GM23338 (cell line): ENCODE measurements at regions not wholly inside any gene's neighbourhood (a gene's known extent, or its start where the extent isn't known, plus 50 kb on each side); places are given as distances from the start of the nearest gene placed in this dataset.

Experiments
- ATAC-seq: fragments of 200-7000 bp; cut with Tn5 transposase; 3 replicates; pipeline ENCODE4 v1.9.1; 2020
- DNase-seq: peaks from one replicate; pipeline ENCODE4 v3.0.0-alpha.2; 2015; ENCODE audit warnings: low spot score
- H2AFZ ChIP-seq: fragments of 200-600 bp; sonication (generic); 2 replicates; pipeline ENCODE4 v1.8.0; 2016; ENCODE audit warnings: antibody characterized with exemption, mild to moderate bottlenecking, moderate library complexity
- H3F3A ChIP-seq: fragments of 200-600 bp; sonication (generic); replicated peaks from 2 replicates; pipeline ENCODE4 v1.8.0; 2017; ENCODE audit warnings: antibody characterized with exemption, mixed run types, low read depth
- H3K27ac ChIP-seq: fragments of 200-600 bp; sonication (generic); 2 replicates; pipeline ENCODE4 v1.6.1; 2016; ENCODE audit warnings: low read depth
- H3K27me3 ChIP-seq: fragments of 200-600 bp; sonication (generic); 2 replicates; pipeline ENCODE4 v1.8.0; 2016; ENCODE audit warnings: mild to moderate bottlenecking, mixed run types, moderate library complexity; ENCODE audit not compliant: insufficient read depth
- H3K36me3 ChIP-seq: fragments of 200-600 bp; sonication (generic); 2 replicates; pipeline ENCODE4 v1.8.0; 2016; ENCODE audit warnings: mild to moderate bottlenecking; ENCODE audit not compliant: insufficient read depth
- H3K4me1 ChIP-seq: fragments of 200-600 bp; sonication (generic); 2 replicates; pipeline ENCODE4 v1.8.0; 2016; ENCODE audit warnings: mild to moderate bottlenecking, moderate library complexity; ENCODE audit not compliant: insufficient read depth
- H3K4me2 ChIP-seq: fragments of 200-600 bp; sonication (generic); 2 replicates; pipeline ENCODE4 v1.7.1; 2017; ENCODE audit warnings: mixed run types
- H3K4me3 ChIP-seq: fragments of 200-600 bp; sonication (generic); 2 replicates; pipeline ENCODE4 v1.6.1; 2016; ENCODE audit warnings: mixed run types
- H3K79me2 ChIP-seq: fragments of 200-600 bp; sonication (generic); replicated peaks from 2 replicates; pipeline ENCODE4 v1.8.0; 2017; ENCODE audit warnings: mild to moderate bottlenecking; ENCODE audit not compliant: insufficient read depth
- H3K9me2 ChIP-seq: fragments of 200-600 bp; sonication (generic); 2 replicates; pipeline ENCODE4 v1.8.0; 2017; ENCODE audit not compliant: insufficient read depth
- H4K20me1 ChIP-seq: fragments of 200-600 bp; sonication (generic); replicated peaks from 2 replicates; pipeline ENCODE4 v1.8.0; 2017; ENCODE audit warnings: mild to moderate bottlenecking; ENCODE audit not compliant: insufficient read depth
- H3K27ac Mint-ChIP-seq: 2 replicates; pipeline ENCODE4 v1.8.0; 2020; ENCODE audit warnings: inconsistent platforms, mild to moderate bottlenecking, moderate library complexity, mixed read lengths
- H3K27me3 Mint-ChIP-seq: 3 replicates; pipeline ENCODE4 v1.8.0; 2022; ENCODE audit warnings: low read depth, mild to moderate bottlenecking, moderate library complexity, mixed read lengths, inconsistent platforms; ENCODE audit not compliant: insufficient read depth, poor library complexity
- H3K36me3 Mint-ChIP-seq: 3 replicates; pipeline ENCODE4 v1.8.0; 2021; ENCODE audit warnings: low read depth, mild to moderate bottlenecking, inconsistent platforms, moderate library complexity, mixed read lengths
- H3K4me1 Mint-ChIP-seq: 3 replicates; pipeline ENCODE4 v1.8.0; 2020; ENCODE audit warnings: mild to moderate bottlenecking, inconsistent platforms, mixed read lengths
- H3K4me3 Mint-ChIP-seq: 3 replicates; pipeline ENCODE4 v1.8.0; 2021; ENCODE audit warnings: moderate library complexity, mild to moderate bottlenecking, inconsistent platforms, mixed read lengths
- H3K9me3 Mint-ChIP-seq: 3 replicates; pipeline ENCODE4 v1.8.0; 2020; ENCODE audit warnings: moderate library complexity, mild to moderate bottlenecking, inconsistent platforms, mixed read lengths
- CREB1 ChIP-seq: fragments of 250-450 bp; sonication (Bioruptor Pico); IDR thresholded peaks from 2 replicates; pipeline ENCODE4 v1.5.0; 2020; ENCODE audit warnings: low read depth, mild to moderate bottlenecking, moderate library complexity
- EZH2 ChIP-seq: fragments of 200-600 bp; sonication (generic); IDR thresholded peaks from one replicate; pipeline ENCODE4 v1.8.0; 2017; ENCODE audit warnings: antibody characterized with exemption, mild to moderate bottlenecking, low read depth; ENCODE audit not compliant: unreplicated experiment
- EZH2phosphoT487 ChIP-seq: fragments of 200-600 bp; sonication (generic); IDR thresholded peaks from one replicate; pipeline ENCODE4 v1.8.1; 2018; ENCODE audit warnings: antibody characterized with exemption; ENCODE audit not compliant: unreplicated experiment
- JUNB ChIP-seq: IDR thresholded peaks from one replicate; pipeline ENCODE4 v1.6.1; 2016; ENCODE audit warnings: antibody characterized with exemption; ENCODE audit not compliant: unreplicated experiment
- NANOG ChIP-seq: IDR thresholded peaks from 2 replicates; pipeline ENCODE4 v1.6.1; 2016; ENCODE audit warnings: antibody characterized with exemption, borderline replicate concordance
- POLR2AphosphoS5 ChIP-seq: IDR thresholded peaks from 2 replicates; pipeline ENCODE4 v1.6.1; 2016; ENCODE audit warnings: antibody characterized with exemption, low read depth
- STAT1 ChIP-seq: IDR thresholded peaks from one replicate; pipeline ENCODE4 v1.6.1; 2016; ENCODE audit warnings: antibody characterized with exemption; ENCODE audit not compliant: unreplicated experiment
- ZNF114 ChIP-seq: fragments of 250-450 bp; sonication (Bioruptor Pico); IDR thresholded peaks from 2 replicates; pipeline ENCODE4 v1.5.0; 2020; ENCODE audit warnings: mild to moderate bottlenecking, moderate library complexity
- ZNF331 ChIP-seq: fragments of 250-450 bp; sonication (Bioruptor Pico); IDR thresholded peaks from 2 replicates; pipeline ENCODE4 v1.5.0; 2020; ENCODE audit warnings: low read depth, mild to moderate bottlenecking, moderate library complexity
- TF ChIP-seq, protein P1 (sequence below): IDR thresholded peaks from 2 replicates; pipeline ENCODE4 v1.6.1; 2016; ENCODE audit warnings: antibody characterized with exemption
- TF ChIP-seq, protein P2 (sequence below): IDR thresholded peaks from one replicate; pipeline ENCODE4 v1.6.1; 2018; ENCODE audit warnings: antibody characterized with exemption; ENCODE audit not compliant: unreplicated experiment
- TF ChIP-seq, protein P3 (sequence below), 2 experiments: fragments of 200-600 bp in 1 of 2; sonication (generic) in 1 of 2; conservative IDR thresholded peaks; 2 replicates each; pipeline versions ENCODE4 v1.5.1 to v1.6.1; 2016 to 2017; ENCODE audit warnings: antibody characterized with exemption in 2 of 2, low read depth in 2 of 2, mild to moderate bottlenecking in 2 of 2, moderate library complexity in 1 of 2
- TF ChIP-seq, protein P4 (sequence below): fragments of 250-450 bp; sonication (Bioruptor Pico); IDR thresholded peaks from 2 replicates; pipeline ENCODE4 v1.5.0; 2020; ENCODE audit warnings: mild to moderate bottlenecking, moderate library complexity

DNA sequence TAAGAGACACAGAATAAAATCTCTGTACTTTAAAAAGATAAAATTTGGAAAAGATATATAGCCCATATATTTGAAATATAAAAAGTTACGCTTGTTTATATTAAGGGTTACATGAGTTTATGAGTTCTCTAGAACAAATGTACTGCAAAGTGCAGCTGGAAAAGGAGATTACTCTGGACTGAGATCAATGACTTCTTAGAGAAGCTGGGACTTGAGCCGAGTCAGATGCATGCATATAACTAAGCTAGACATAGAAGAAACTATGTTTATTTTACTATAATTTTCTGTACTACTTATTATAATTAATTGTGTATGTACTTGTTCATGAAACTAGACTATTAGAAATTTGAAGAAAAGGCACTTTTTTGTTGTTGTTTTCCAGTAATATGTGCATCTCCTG lies 170.3 kb upstream of the NXPH2 start:
- no peak overlapping the region for H3K4me2 ChIP-seq
- TF ChIP-seq EZH2phosphoT487 = no peak
- TF ChIP-seq, protein P1, sequence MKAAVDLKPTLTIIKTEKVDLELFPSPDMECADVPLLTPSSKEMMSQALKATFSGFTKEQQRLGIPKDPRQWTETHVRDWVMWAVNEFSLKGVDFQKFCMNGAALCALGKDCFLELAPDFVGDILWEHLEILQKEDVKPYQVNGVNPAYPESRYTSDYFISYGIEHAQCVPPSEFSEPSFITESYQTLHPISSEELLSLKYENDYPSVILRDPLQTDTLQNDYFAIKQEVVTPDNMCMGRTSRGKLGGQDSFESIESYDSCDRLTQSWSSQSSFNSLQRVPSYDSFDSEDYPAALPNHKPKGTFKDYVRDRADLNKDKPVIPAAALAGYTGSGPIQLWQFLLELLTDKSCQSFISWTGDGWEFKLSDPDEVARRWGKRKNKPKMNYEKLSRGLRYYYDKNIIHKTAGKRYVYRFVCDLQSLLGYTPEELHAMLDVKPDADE = no peak
- no peak for TF ChIP-seq CREB1 (CRISPR knock-in tag)
- TF ChIP-seq STAT1 = no peak
- TF ChIP-seq, protein P2, sequence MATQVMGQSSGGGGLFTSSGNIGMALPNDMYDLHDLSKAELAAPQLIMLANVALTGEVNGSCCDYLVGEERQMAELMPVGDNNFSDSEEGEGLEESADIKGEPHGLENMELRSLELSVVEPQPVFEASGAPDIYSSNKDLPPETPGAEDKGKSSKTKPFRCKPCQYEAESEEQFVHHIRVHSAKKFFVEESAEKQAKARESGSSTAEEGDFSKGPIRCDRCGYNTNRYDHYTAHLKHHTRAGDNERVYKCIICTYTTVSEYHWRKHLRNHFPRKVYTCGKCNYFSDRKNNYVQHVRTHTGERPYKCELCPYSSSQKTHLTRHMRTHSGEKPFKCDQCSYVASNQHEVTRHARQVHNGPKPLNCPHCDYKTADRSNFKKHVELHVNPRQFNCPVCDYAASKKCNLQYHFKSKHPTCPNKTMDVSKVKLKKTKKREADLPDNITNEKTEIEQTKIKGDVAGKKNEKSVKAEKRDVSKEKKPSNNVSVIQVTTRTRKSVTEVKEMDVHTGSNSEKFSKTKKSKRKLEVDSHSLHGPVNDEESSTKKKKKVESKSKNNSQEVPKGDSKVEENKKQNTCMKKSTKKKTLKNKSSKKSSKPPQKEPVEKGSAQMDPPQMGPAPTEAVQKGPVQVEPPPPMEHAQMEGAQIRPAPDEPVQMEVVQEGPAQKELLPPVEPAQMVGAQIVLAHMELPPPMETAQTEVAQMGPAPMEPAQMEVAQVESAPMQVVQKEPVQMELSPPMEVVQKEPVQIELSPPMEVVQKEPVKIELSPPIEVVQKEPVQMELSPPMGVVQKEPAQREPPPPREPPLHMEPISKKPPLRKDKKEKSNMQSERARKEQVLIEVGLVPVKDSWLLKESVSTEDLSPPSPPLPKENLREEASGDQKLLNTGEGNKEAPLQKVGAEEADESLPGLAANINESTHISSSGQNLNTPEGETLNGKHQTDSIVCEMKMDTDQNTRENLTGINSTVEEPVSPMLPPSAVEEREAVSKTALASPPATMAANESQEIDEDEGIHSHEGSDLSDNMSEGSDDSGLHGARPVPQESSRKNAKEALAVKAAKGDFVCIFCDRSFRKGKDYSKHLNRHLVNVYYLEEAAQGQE = no peak
- TF ChIP-seq JUNB = no peak
- no peak for TF ChIP-seq ZNF114
- TF ChIP-seq, protein P3, sequence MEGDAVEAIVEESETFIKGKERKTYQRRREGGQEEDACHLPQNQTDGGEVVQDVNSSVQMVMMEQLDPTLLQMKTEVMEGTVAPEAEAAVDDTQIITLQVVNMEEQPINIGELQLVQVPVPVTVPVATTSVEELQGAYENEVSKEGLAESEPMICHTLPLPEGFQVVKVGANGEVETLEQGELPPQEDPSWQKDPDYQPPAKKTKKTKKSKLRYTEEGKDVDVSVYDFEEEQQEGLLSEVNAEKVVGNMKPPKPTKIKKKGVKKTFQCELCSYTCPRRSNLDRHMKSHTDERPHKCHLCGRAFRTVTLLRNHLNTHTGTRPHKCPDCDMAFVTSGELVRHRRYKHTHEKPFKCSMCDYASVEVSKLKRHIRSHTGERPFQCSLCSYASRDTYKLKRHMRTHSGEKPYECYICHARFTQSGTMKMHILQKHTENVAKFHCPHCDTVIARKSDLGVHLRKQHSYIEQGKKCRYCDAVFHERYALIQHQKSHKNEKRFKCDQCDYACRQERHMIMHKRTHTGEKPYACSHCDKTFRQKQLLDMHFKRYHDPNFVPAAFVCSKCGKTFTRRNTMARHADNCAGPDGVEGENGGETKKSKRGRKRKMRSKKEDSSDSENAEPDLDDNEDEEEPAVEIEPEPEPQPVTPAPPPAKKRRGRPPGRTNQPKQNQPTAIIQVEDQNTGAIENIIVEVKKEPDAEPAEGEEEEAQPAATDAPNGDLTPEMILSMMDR (conservative IDR thresholded peaks at IDR 0.05; ENCODE audit: low read depth in 2 of 2) = no peak
- TF ChIP-seq POLR2AphosphoS5 = no peak
- no peak for TF ChIP-seq EZH2
- no peak for TF ChIP-seq ZNF331
- no peak for TF ChIP-seq NANOG
- TF ChIP-seq, protein P4, sequence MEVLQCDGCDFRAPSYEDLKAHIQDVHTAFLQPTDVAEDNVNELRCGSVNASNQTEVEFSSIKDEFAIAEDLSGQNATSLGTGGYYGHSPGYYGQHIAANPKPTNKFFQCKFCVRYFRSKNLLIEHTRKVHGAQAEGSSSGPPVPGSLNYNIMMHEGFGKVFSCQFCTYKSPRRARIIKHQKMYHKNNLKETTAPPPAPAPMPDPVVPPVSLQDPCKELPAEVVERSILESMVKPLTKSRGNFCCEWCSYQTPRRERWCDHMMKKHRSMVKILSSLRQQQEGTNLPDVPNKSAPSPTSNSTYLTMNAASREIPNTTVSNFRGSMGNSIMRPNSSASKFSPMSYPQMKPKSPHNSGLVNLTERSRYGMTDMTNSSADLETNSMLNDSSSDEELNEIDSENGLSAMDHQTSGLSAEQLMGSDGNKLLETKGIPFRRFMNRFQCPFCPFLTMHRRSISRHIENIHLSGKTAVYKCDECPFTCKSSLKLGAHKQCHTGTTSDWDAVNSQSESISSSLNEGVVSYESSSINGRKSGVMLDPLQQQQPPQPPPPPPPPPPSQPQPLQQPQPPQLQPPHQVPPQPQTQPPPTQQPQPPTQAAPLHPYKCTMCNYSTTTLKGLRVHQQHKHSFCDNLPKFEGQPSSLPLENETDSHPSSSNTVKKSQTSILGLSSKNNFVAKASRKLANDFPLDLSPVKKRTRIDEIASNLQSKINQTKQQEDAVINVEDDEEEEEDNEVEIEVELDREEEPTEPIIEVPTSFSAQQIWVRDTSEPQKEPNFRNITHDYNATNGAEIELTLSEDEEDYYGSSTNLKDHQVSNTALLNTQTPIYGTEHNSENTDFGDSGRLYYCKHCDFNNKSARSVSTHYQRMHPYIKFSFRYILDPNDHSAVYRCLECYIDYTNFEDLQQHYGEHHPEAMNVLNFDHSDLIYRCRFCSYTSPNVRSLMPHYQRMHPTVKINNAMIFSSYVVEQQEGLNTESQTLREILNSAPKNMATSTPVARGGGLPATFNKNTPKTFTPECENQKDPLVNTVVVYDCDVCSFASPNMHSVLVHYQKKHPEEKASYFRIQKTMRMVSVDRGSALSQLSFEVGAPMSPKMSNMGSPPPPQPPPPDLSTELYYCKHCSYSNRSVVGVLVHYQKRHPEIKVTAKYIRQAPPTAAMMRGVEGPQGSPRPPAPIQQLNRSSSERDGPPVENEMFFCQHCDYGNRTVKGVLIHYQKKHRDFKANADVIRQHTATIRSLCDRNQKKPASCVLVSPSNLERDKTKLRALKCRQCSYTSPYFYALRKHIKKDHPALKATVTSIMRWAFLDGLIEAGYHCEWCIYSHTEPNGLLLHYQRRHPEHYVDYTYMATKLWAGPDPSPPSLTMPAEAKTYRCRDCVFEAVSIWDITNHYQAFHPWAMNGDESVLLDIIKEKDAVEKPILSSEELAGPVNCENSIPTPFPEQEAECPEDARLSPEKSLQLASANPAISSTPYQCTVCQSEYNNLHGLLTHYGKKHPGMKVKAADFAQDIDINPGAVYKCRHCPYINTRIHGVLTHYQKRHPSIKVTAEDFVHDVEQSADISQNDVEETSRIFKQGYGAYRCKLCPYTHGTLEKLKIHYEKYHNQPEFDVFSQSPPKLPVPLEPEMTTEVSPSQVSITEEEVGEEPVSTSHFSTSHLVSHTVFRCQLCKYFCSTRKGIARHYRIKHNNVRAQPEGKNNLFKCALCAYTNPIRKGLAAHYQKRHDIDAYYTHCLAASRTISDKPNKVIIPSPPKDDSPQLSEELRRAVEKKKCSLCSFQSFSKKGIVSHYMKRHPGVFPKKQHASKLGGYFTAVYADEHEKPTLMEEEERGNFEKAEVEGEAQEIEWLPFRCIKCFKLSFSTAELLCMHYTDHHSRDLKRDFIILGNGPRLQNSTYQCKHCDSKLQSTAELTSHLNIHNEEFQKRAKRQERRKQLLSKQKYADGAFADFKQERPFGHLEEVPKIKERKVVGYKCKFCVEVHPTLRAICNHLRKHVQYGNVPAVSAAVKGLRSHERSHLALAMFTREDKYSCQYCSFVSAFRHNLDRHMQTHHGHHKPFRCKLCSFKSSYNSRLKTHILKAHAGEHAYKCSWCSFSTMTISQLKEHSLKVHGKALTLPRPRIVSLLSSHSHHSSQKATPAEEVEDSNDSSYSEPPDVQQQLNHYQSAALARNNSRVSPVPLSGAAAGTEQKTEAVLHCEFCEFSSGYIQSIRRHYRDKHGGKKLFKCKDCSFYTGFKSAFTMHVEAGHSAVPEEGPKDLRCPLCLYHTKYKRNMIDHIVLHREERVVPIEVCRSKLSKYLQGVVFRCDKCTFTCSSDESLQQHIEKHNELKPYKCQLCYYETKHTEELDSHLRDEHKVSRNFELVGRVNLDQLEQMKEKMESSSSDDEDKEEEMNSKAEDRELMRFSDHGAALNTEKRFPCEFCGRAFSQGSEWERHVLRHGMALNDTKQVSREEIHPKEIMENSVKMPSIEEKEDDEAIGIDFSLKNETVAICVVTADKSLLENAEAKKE (CRISPR knock-in tag) = no peak
- no peaks in the 10 kb centered on the region; the same call in 2 of the 3 replicates for H3K4me1 Mint-ChIP-seq
- no peaks in the 10 kb centered on the region for H3K36me3 ChIP-seq
- H2AFZ ChIP-seq = no peak overlapping the region
- H3K27me3 Mint-ChIP-seq = no peaks in the 10 kb centered on the region
- no peak overlapping the region for H3K27ac ChIP-seq
- peaks cover 9% of the 10 kb centered on the region; the same call in 2 of the 3 replicates for H3K36me3 Mint-ChIP-seq
- no peak overlapping the region for H3K4me3 ChIP-seq
- no peaks in the 10 kb centered on the region for H3K79me2 ChIP-seq
- no peaks in the 10 kb centered on the region for H3K4me1 ChIP-seq
- no peaks in the 10 kb centered on the region for H4K20me1 ChIP-seq
- DNase-seq (no peak), ATAC-seq (no peak)
- H3K27ac Mint-ChIP-seq = no peak overlapping the region
- H3K9me3 Mint-ChIP-seq = peaks cover 13% of the 10 kb centered on the region
- no peaks in the 10 kb centered on the region for H3F3A ChIP-seq
- H3K27me3 ChIP-seq = no peaks in the 10 kb centered on the region
- H3K9me2 ChIP-seq = peaks cover 14% of the 10 kb centered on the region; the same call in 1 of the 2 replicates
- no peak overlapping the region for H3K4me3 Mint-ChIP-seq
